ENCODE measurements at regions not wholly inside any gene's neighbourhood (a gene's known extent, or its start where the extent isn't known, plus 50 kb on each side); places are given as distances from the start of the nearest gene placed in this dataset.

DNA sequence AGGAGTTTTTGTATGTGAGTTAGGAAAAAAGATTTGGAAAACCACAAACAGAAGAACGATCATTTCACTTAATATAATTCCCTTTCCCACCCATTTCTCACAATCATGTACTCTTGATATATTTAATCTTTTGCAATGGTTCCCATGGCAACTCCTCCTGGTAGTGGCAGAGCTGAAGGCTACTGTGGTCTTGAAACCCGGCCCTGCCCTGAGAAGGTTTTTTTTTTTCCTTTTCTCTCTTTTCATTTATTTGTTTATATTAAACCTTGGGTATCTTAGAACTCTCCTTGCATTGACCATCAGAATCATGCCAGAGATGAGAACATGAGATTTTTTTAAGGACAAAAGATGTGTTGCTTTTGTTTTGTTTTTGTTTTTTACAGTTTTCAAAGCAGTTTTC, 566.1 kb upstream of the NRP1 start:
- no peak overlapping the region for H3K4me3 ChIP-seq (ENCODE audit: low read depth, low read length)
- no peaks in the 10 kb centered on the region for H3K9me3 ChIP-seq (ENCODE audit: control insufficient read depth, insufficient read depth, low read length)
- no peak overlapping the region for H3K27ac ChIP-seq (ENCODE audit: low read depth, low read length)
- no peaks in the 10 kb centered on the region for H3K36me3 ChIP-seq (ENCODE audit: control insufficient read depth, insufficient read depth, low read length)
- peak in 4 of 6 donors; percentile 6 to 79 (median 39) for DNase-seq (ENCODE audit: low read depth in 4 of 6, low spot score in 6 of 6)
- no peaks in the 10 kb centered on the region for H3K4me1 ChIP-seq (ENCODE audit: control insufficient read depth, insufficient read depth, low read length)
- no CpG with 5 or more reads among the region's 2 CpGs for WGBS (ENCODE audit: insufficient coverage)
- H3K27me3 ChIP-seq (ENCODE audit: control insufficient read depth, insufficient read depth, low read length), result no peaks in the 10 kb centered on the region

DNA sequence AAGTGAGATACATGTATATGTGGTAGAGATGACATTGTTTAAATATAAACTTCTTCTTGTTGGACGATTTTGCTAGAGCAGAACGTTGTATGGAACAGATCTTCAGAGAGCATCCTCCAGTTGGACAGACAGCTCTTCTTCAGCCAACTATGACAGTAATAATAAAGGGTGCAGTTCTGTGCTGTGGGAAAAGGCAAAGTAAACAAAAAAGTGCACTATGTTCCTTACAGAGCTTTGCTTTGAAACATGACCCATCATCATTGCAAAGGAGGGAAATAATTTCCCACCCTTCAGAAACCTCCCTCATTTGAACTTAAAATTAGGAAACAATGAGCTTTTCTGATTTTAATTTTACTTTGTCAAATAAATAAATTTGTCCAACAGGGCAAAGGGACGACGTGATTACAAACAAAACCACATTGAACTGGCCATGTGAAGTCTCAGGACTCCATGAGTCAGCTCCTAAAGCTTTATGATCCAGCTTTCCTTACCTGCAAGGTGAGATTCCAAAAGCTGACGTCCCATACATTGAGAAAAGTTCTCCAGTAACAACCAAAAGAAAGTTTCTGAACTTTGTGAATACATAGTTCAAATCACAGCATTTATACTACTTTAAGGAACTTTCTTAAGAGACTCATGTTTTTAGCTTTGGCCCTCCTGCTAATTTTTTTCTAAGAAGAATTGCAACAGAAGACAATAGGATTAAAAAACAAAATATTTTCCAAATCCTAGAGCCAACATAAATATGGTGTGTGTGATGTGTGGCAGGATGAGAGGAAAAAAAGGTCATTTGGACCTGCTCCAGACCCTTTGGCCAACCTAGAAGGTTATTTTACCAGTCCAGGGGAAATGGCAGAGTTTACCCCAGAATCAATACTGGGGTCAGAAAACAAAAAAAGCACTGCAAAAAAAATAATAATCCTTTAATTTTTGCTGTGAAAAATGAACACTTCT, 565.4 kb upstream of the NRP1 start:
- Histone ChIP-seq H3K4me1 (ENCODE audit: control insufficient read depth, insufficient read depth, low read length) (no peaks in the 10 kb centered on the region), H3K27ac (ENCODE audit: low read depth, low read length) (no peak overlapping the region), H3K9me3 (ENCODE audit: control insufficient read depth, insufficient read depth, low read length) (no peaks in the 10 kb centered on the region), H3K27me3 (ENCODE audit: control insufficient read depth, insufficient read depth, low read length) (no peaks in the 10 kb centered on the region), H3K4me3 (ENCODE audit: low read depth, low read length) (no peak overlapping the region), H3K36me3 (ENCODE audit: control insufficient read depth, insufficient read depth, low read length) (no peaks in the 10 kb centered on the region)
- DNase-seq (ENCODE audit: low read depth in 4 of 6, low spot score in 6 of 6), result peak in 1 of 6 donors; percentile 18
- WGBS (ENCODE audit: insufficient coverage), result 70% methylated on average over 2 of the region's 5 CpGs

DNA sequence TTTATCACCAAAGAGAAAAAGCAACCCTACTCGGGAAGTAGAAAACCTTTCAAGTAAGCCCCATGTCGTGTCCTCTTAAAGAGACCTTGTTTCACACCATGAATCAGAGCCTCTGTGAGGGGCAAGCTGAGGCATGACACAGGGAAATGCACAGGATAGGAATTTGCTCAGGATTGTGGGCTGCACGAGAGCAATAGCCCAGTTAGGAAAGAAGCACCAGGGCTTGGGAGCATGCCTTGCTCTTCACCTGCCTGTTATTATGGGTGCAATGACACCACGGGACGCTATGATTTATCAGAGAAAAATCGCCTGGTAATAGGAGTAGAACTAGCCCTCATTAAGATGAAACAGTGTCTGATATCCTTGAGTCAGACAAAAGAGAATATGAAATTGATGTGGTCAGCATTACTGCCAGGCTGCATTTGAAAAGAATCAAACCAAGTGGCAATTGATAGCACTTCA, 562.9 kb upstream of the NRP1 start:
- H3K36me3 ChIP-seq (ENCODE audit: control insufficient read depth, insufficient read depth, low read length), result no peaks in the 10 kb centered on the region
- DNase-seq (ENCODE audit: low read depth in 4 of 6, low spot score in 6 of 6), result peak in 1 of 6 donors; percentile 33

DNA sequence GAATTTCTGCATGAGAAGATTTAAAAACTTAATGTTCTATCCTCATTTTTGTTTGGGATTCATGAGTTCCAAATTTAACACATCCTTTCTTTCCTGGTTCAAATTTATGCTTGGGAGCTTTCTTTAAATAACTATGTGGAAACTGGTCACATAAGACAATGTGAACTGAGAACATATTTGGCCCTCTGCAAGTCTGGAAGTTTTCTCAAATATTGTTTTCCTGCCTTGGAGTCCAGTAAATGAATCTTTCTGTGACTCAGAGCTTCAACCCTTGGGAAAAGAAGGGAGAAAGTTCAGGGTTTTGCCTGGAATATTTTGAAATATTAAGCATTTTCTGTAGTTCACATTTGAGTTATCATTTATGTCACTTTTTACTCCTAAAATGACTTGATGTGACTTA, 559.0 kb upstream of the NRP1 start:
- Histone ChIP-seq H3K27me3 (ENCODE audit: control insufficient read depth, insufficient read depth, low read length) (no peaks in the 10 kb centered on the region), H3K4me1 (ENCODE audit: control insufficient read depth, insufficient read depth, low read length) (no peaks in the 10 kb centered on the region), H3K27ac (ENCODE audit: low read depth, low read length) (no peak overlapping the region), H3K36me3 (ENCODE audit: control insufficient read depth, insufficient read depth, low read length) (no peaks in the 10 kb centered on the region), H3K4me3 (ENCODE audit: low read depth, low read length) (no peak overlapping the region), H3K9me3 (ENCODE audit: control insufficient read depth, insufficient read depth, low read length) (no peaks in the 10 kb centered on the region)
- DNase-seq (ENCODE audit: low read depth in 4 of 6, low spot score in 6 of 6), result no peak

More for the DNA sequence above, 562.9 kb upstream of the NRP1 start:
- Histone ChIP-seq H3K4me1 (ENCODE audit: control insufficient read depth, insufficient read depth, low read length) (no peaks in the 10 kb centered on the region), H3K4me3 (ENCODE audit: low read depth, low read length) (no peak overlapping the region), H3K27me3 (ENCODE audit: control insufficient read depth, insufficient read depth, low read length) (no peaks in the 10 kb centered on the region), H3K27ac (ENCODE audit: low read depth, low read length) (no peak overlapping the region), H3K9me3 (ENCODE audit: control insufficient read depth, insufficient read depth, low read length) (no peaks in the 10 kb centered on the region)
- WGBS (ENCODE audit: insufficient coverage), result 62% methylated on average over 5 of the region's 6 CpGs

DNA sequence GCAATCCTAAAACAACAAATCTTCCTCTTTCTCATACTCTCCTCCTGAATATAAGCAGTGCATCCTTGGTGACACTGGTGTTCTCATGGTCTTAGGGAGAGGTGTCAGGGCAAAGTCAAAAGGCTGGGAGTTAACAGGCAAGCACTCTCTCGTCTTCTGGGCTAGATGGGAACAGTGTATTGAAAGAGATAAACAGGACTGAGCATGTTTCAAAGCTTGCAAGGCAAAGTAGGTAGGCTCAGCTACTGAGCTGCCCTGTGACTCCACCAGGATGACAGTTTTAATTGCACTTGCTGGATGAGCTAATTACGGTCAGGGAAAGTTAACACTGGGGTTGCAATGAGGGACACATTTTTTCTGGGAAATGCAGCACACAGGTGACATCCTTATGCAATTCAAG, 554.9 kb upstream of the NRP1 start:
- no peak for DNase-seq (ENCODE audit: low read depth in 4 of 6, low spot score in 6 of 6)
- H3K4me1 ChIP-seq (ENCODE audit: control insufficient read depth, insufficient read depth, low read length), result no peaks in the 10 kb centered on the region
- 83% methylated on average over 2 of the region's 2 CpGs for WGBS (ENCODE audit: insufficient coverage)
- H3K27ac ChIP-seq (ENCODE audit: low read depth, low read length), result no peak overlapping the region
- no peak overlapping the region for H3K4me3 ChIP-seq (ENCODE audit: low read depth, low read length)
- H3K36me3 ChIP-seq (ENCODE audit: control insufficient read depth, insufficient read depth, low read length), result no peaks in the 10 kb centered on the region
- no peaks in the 10 kb centered on the region for H3K27me3 ChIP-seq (ENCODE audit: control insufficient read depth, insufficient read depth, low read length)
- no peaks in the 10 kb centered on the region for H3K9me3 ChIP-seq (ENCODE audit: control insufficient read depth, insufficient read depth, low read length)

DNA sequence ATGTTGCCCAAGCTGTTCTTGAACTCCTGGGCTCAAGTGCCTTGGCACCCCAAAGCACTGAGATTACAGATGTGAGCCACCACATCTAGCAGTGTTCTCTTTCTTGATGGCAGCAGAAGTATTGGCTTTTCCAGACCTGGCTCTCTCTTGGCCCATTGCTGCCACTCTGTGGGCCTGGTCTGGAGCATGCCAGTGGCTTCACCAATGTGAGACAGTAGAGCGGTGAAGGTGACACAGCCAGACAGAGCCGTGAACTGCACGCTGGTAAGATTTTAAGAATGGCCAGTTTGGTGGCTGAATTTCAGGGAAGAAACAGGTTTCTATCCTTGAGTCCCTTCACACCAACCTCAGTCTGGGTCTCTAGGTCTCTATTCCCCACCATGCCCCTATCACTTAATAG, 552.7 kb upstream of the NRP1 start:
- H3K27ac ChIP-seq (ENCODE audit: low read depth, low read length), result no peak overlapping the region
- no peaks in the 10 kb centered on the region for H3K36me3 ChIP-seq (ENCODE audit: control insufficient read depth, insufficient read depth, low read length)
- 100% methylated on average over 2 of the region's 3 CpGs for WGBS (ENCODE audit: insufficient coverage)
- H3K9me3 ChIP-seq (ENCODE audit: control insufficient read depth, insufficient read depth, low read length), result no peaks in the 10 kb centered on the region
- no peak for DNase-seq (ENCODE audit: low read depth in 4 of 6, low spot score in 6 of 6)
- no peaks in the 10 kb centered on the region for H3K27me3 ChIP-seq (ENCODE audit: control insufficient read depth, insufficient read depth, low read length)
- H3K4me3 ChIP-seq (ENCODE audit: low read depth, low read length), result no peak overlapping the region
- no peaks in the 10 kb centered on the region for H3K4me1 ChIP-seq (ENCODE audit: control insufficient read depth, insufficient read depth, low read length)

DNA sequence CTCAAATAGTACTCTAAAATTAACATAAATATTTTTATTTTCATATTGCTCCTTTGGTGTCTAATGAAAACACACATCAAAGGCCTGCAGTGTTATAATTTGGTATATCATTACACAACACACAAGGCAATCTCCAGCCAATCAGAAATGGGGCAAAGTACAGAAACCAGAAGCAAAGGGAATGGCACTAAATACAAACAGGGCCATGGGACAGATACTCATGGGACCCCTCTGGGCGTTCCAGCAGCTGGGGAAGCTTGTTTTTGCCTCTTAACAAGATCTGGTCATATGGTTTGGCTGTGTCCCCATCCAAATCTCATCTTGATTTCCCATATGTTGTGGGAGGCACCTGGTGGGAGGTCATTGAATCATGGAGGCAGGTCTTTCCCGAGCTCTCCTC, 551.8 kb upstream of the NRP1 start:
- no peaks in the 10 kb centered on the region for H3K4me1 ChIP-seq (ENCODE audit: control insufficient read depth, insufficient read depth, low read length)
- H3K4me3 ChIP-seq (ENCODE audit: low read depth, low read length), result no peak overlapping the region
- no peak for DNase-seq (ENCODE audit: low read depth in 4 of 6, low spot score in 6 of 6)
- no peaks in the 10 kb centered on the region for H3K9me3 ChIP-seq (ENCODE audit: control insufficient read depth, insufficient read depth, low read length)
- WGBS (ENCODE audit: insufficient coverage), result no CpG with 5 or more reads among the region's 2 CpGs
- no peaks in the 10 kb centered on the region for H3K36me3 ChIP-seq (ENCODE audit: control insufficient read depth, insufficient read depth, low read length)
- H3K27ac ChIP-seq (ENCODE audit: low read depth, low read length), result no peak overlapping the region
- H3K27me3 ChIP-seq (ENCODE audit: control insufficient read depth, insufficient read depth, low read length), result no peaks in the 10 kb centered on the region

DNA sequence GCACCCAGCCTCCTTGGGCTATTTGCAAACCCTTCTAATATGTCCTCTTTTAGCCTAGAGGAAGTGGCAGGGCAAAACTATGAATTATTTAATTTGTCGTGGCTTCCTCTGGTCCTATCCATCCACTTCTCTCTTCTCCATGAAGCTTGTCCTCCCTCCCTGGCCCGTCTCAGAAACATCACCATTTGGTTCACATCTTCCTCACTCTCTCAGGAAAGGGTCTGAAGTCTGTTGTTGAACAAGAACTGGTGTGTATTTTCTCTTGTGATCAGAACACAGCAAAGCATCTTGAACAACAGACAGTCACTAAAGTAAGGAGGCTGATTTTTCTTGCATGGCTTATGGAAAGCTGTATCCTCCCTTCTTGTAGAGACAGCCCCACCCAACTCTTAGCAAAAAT, 550.1 kb upstream of the NRP1 start:
- no peak overlapping the region for H3K4me3 ChIP-seq (ENCODE audit: low read depth, low read length)
- no peaks in the 10 kb centered on the region for H3K36me3 ChIP-seq (ENCODE audit: control insufficient read depth, insufficient read depth, low read length)
- H3K9me3 ChIP-seq (ENCODE audit: control insufficient read depth, insufficient read depth, low read length), result no peaks in the 10 kb centered on the region
- H3K27me3 ChIP-seq (ENCODE audit: control insufficient read depth, insufficient read depth, low read length), result no peaks in the 10 kb centered on the region
- no peak overlapping the region for H3K27ac ChIP-seq (ENCODE audit: low read depth, low read length)
- no CpG with 5 or more reads among the region's 2 CpGs for WGBS (ENCODE audit: insufficient coverage)
- no peaks in the 10 kb centered on the region for H3K4me1 ChIP-seq (ENCODE audit: control insufficient read depth, insufficient read depth, low read length)
- no peak for DNase-seq (ENCODE audit: low read depth in 4 of 6, low spot score in 6 of 6)

DNA sequence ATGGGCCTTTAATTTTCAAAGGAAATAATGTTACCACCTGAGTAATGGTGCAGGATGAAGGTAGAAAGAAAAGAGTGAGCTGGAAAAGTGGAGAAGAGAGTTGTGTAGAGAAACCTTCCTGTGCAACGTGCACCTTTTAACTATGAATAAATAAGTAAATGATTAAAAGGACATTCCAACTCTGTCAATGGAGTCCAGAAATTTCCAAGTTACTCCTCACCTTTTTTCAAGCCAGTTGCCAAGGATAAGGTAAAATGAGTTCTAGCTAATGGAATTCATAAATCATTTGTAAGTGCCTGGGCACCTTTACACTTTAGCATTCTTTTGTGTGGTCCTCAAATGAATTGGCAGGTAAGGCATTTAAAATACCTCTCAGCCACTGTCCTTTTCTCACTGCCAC, 549.4 kb upstream of the NRP1 start:
- Histone ChIP-seq H3K36me3 (ENCODE audit: control insufficient read depth, insufficient read depth, low read length) (no peaks in the 10 kb centered on the region), H3K27me3 (ENCODE audit: control insufficient read depth, insufficient read depth, low read length) (no peaks in the 10 kb centered on the region), H3K4me1 (ENCODE audit: control insufficient read depth, insufficient read depth, low read length) (no peaks in the 10 kb centered on the region), H3K9me3 (ENCODE audit: control insufficient read depth, insufficient read depth, low read length) (no peaks in the 10 kb centered on the region), H3K4me3 (ENCODE audit: low read depth, low read length) (no peak overlapping the region), H3K27ac (ENCODE audit: low read depth, low read length) (no peak overlapping the region)
- no CpG with 5 or more reads among the region's 1 CpG for WGBS (ENCODE audit: insufficient coverage)
- no peak for DNase-seq (ENCODE audit: low read depth in 4 of 6, low spot score in 6 of 6)

DNA sequence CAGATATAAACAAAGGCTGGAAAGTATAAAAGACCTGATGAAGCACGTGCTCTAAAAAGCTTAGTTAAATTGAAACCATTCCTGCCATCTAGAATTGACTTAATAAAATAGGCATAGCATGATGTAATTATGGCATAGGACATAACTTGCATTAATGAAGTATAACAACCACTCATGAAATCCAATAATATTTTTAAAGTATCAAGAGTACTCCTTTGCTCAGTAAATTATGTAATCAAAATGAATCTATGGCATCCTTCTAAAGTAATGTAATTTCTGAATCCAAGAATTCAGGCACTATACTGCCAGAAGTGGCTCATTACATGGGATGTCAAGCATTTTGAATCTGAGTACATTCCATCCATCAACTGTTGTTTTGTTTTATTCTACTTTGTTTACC, 548.5 kb upstream of the NRP1 start:
- Histone ChIP-seq H3K27ac (ENCODE audit: low read depth, low read length) (no peak overlapping the region), H3K27me3 (ENCODE audit: control insufficient read depth, insufficient read depth, low read length) (no peaks in the 10 kb centered on the region), H3K4me1 (ENCODE audit: control insufficient read depth, insufficient read depth, low read length) (no peaks in the 10 kb centered on the region), H3K4me3 (ENCODE audit: low read depth, low read length) (no peak overlapping the region), H3K36me3 (ENCODE audit: control insufficient read depth, insufficient read depth, low read length) (no peaks in the 10 kb centered on the region), H3K9me3 (ENCODE audit: control insufficient read depth, insufficient read depth, low read length) (no peaks in the 10 kb centered on the region)
- WGBS (ENCODE audit: insufficient coverage), result no CpG with 5 or more reads among the region's 1 CpG
- DNase-seq (ENCODE audit: low read depth in 4 of 6, low spot score in 6 of 6), result no peak
